ENCODE measurements at regions not wholly inside any gene's neighbourhood (a gene's known extent, or its start where the extent isn't known, plus 50 kb on each side); places are given as distances from the start of the nearest gene placed in this dataset.

DNA sequence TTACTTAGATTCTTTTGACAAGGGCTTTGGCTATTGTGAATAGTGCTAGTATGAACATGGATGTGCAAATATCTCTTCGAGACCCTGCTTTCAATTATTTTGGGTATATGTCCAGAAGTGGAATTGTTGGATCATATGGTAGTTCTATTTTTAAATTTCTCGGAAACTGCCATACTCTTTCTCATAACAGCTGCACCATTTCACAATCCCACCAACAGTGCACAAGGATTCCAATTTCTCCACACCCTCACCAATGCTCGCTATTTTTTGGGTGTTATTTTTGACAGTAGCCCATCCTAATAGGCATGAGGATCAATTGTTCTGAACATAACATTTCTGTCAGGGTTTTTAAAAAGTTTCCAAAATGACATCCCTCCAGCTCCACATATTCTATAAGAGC, 69.2 kb upstream of the ESR1 start:
- no peaks in the 10 kb centered on the region for H3K27me3 Mint-ChIP-seq
- H3K4me1 ChIP-seq (ENCODE audit: control insufficient read depth in 1 of 2, extremely low read depth in 1 of 2, insufficient read depth in 2 of 2, low read length in 2 of 2): no peaks in the 10 kb centered on the region
- H3K27me3 ChIP-seq (replicated peaks in 1 of 2; ENCODE audit: control insufficient read depth in 2 of 2, extremely low read depth in 1 of 2, insufficient read depth in 2 of 2, low read length in 1 of 2): no peaks in the 10 kb centered on the region
- H3K4me1 Mint-ChIP-seq: no peaks in the 10 kb centered on the region
- no peak overlapping the region for H3K4me3 ChIP-seq (ENCODE audit: control insufficient read depth in 1 of 2, extremely low read depth in 1 of 2, low read length in 1 of 2)
- H3K36me3 Mint-ChIP-seq: no peaks in the 10 kb centered on the region
- ChIA-PET CTCF (interaction anchor here in 1 of 2 donors (0.6 kb wide), 2 partner anchors 551 to 642 kb away, joined by 3 to 4 read pairs; no protein-coding TSS in a partner anchor), POLR2A (no interaction called here)
- H3K36me3 ChIP-seq (ENCODE audit: control insufficient read depth in 2 of 2, extremely low read depth in 1 of 2, insufficient read depth in 1 of 2, low read length in 1 of 2): no peaks in the 10 kb centered on the region
- no peaks in the 10 kb centered on the region for H3K9me3 Mint-ChIP-seq
- no peak overlapping the region for H3K4me3 Mint-ChIP-seq
- 100% methylated on average over 1 of the region's 3 CpGs for WGBS (ENCODE audit: insufficient coverage)
- no peak for ATAC-seq (replicated peaks in 1 of 4)
- H3K27ac ChIP-seq (ENCODE audit: low read length): no peak overlapping the region
- H3K27ac Mint-ChIP-seq: no peak overlapping the region
- no peaks in the 10 kb centered on the region for H3K9me3 ChIP-seq
- no peak for DNase-seq

DNA sequence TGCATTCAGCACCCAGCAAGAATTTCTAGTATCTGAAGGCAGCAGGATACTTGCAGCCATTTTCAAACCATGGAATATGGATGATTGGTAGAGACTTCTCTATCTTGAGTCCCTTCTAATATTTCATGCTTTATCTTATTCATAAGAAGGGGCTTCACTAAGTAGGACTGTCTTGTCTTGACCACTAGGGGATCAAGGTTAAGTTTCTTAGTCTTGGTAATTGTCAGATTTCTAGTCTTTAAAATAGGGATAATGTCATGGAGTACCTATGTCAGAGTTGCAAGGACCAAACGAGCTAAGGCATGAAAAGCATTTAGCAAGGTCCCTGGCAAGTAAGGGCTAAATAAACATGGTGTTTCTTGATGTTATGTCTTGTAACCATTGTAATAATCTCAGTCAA, 68.5 kb upstream of the ESR1 start:
- Mint-ChIP-seq H3K4me1 (no peaks in the 10 kb centered on the region), H3K4me3 (no peak overlapping the region), H3K9me3 (no peaks in the 10 kb centered on the region), H3K36me3 (no peaks in the 10 kb centered on the region), H3K27ac (no peak overlapping the region), H3K27me3 (no peaks in the 10 kb centered on the region)
- Histone ChIP-seq H3K27ac (ENCODE audit: low read length) (no peak overlapping the region), H3K36me3 (ENCODE audit: control insufficient read depth in 2 of 2, extremely low read depth in 1 of 2, insufficient read depth in 1 of 2, low read length in 1 of 2) (no peaks in the 10 kb centered on the region), H3K27me3 (replicated peaks in 1 of 2; ENCODE audit: control insufficient read depth in 2 of 2, extremely low read depth in 1 of 2, insufficient read depth in 2 of 2, low read length in 1 of 2) (no peaks in the 10 kb centered on the region), H3K4me1 (ENCODE audit: control insufficient read depth in 1 of 2, extremely low read depth in 1 of 2, insufficient read depth in 2 of 2, low read length in 2 of 2) (no peaks in the 10 kb centered on the region), H3K4me3 (ENCODE audit: control insufficient read depth in 1 of 2, extremely low read depth in 1 of 2, low read length in 1 of 2) (no peak overlapping the region), H3K9me3 (no peaks in the 10 kb centered on the region)
- no peak for ATAC-seq (replicated peaks in 1 of 4)
- DNase-seq: no peak
- CTCF ChIA-PET: interaction anchor here in 1 of 2 donors (0.6 kb wide), 1 partner anchor 551 kb away, joined by 4 read pairs; no protein-coding TSS in a partner anchor
- WGBS (ENCODE audit: insufficient coverage): no CpG with 5 or more reads among the region's 1 CpG
- POLR2A ChIA-PET: no interaction called here

DNA sequence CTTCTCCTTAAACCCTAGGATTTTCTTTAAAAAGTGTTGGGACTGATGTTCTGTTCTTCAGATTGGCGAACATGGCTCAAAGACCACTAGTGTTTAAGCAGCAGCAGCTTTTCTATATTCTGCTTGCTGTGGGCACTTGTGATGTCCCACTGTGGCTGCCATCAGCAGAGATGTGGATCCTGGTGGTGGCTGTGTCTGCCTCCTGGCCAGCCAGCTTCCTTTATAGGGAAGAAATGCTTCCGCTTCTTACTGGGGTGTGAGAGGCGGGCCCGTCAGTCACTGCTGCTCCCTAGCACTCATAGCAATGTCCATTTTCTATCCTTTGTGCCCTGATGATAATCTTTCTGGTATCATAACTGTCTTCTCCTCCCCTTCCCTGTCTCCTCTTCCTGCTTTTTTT, 66.7 kb upstream of the ESR1 start:
- Histone ChIP-seq H3K9me3 (no peaks in the 10 kb centered on the region), H3K27ac (ENCODE audit: low read length) (no peak overlapping the region), H3K4me1 (ENCODE audit: control insufficient read depth in 1 of 2, extremely low read depth in 1 of 2, insufficient read depth in 2 of 2, low read length in 2 of 2) (no peaks in the 10 kb centered on the region), H3K4me3 (ENCODE audit: control insufficient read depth in 1 of 2, extremely low read depth in 1 of 2, low read length in 1 of 2) (no peak overlapping the region), H3K36me3 (ENCODE audit: control insufficient read depth in 2 of 2, extremely low read depth in 1 of 2, insufficient read depth in 1 of 2, low read length in 1 of 2) (no peaks in the 10 kb centered on the region), H3K27me3 (replicated peaks in 1 of 2; ENCODE audit: control insufficient read depth in 2 of 2, extremely low read depth in 1 of 2, insufficient read depth in 2 of 2, low read length in 1 of 2) (no peaks in the 10 kb centered on the region)
- CTCF ChIA-PET: no interaction called here
- Mint-ChIP-seq H3K27ac (no peak overlapping the region), H3K4me3 (no peak overlapping the region), H3K4me1 (no peaks in the 10 kb centered on the region), H3K27me3 (no peaks in the 10 kb centered on the region), H3K9me3 (peaks cover 1 to 2% (median 1%) of the 10 kb centered on the region in 3 donors), H3K36me3 (peaks cover 2% of the 10 kb centered on the region)
- WGBS (ENCODE audit: insufficient coverage): 100% methylated on average over 3 of the region's 4 CpGs
- POLR2A ChIA-PET: interaction anchor here in 1 of 2 donors (0.7 kb wide), 1 partner anchor 9 kb away, joined by 6 read pairs; no protein-coding TSS in a partner anchor
- DNase-seq: no peak
- no peak for ATAC-seq (replicated peaks in 1 of 4)

DNA sequence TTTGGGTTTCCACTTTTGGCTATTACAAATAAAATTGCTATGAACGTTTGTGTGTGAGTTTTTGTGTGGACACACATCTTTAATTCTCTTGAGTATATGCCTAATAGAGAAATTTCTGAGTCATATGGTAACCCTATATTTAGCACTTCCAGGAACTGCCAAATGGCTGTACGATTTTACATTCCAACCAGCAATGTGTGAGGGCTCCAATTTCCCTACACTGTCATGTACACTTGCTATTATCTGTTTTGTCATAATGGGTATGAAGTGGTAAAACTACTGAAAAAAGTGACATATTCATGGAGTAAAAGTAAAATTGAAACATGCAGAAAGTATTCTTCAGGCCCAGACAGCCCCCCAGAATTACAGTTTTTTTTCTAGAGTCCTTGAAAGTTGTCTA, 59.6 kb upstream of the ESR1 start:
- Histone ChIP-seq H3K4me3 (ENCODE audit: control insufficient read depth in 1 of 2, extremely low read depth in 1 of 2, low read length in 1 of 2) (no peak overlapping the region), H3K27me3 (replicated peaks in 1 of 2; ENCODE audit: control insufficient read depth in 2 of 2, extremely low read depth in 1 of 2, insufficient read depth in 2 of 2, low read length in 1 of 2) (no peaks in the 10 kb centered on the region), H3K4me1 (ENCODE audit: control insufficient read depth in 1 of 2, extremely low read depth in 1 of 2, insufficient read depth in 2 of 2, low read length in 2 of 2) (no peaks in the 10 kb centered on the region), H3K36me3 (ENCODE audit: control insufficient read depth in 2 of 2, extremely low read depth in 1 of 2, insufficient read depth in 1 of 2, low read length in 1 of 2) (no peaks in the 10 kb centered on the region), H3K27ac (ENCODE audit: low read length) (no peak overlapping the region), H3K9me3 (no peaks in the 10 kb centered on the region)
- H3K9me3 Mint-ChIP-seq: peaks cover 3 to 6% (median 4%) of the 10 kb centered on the region in 3 donors
- H3K4me1 Mint-ChIP-seq: no peaks in the 10 kb centered on the region
- no peak overlapping the region for H3K4me3 Mint-ChIP-seq
- WGBS (ENCODE audit: insufficient coverage): no CpG with 5 or more reads among the region's 2 CpGs
- no peak overlapping the region for H3K27ac Mint-ChIP-seq
- ChIA-PET POLR2A (no interaction called here), CTCF (no interaction called here)
- no peaks in the 10 kb centered on the region for H3K27me3 Mint-ChIP-seq
- no peak for ATAC-seq (replicated peaks in 1 of 4)
- peaks cover 6% of the 10 kb centered on the region for H3K36me3 Mint-ChIP-seq
- no peak for DNase-seq

DNA sequence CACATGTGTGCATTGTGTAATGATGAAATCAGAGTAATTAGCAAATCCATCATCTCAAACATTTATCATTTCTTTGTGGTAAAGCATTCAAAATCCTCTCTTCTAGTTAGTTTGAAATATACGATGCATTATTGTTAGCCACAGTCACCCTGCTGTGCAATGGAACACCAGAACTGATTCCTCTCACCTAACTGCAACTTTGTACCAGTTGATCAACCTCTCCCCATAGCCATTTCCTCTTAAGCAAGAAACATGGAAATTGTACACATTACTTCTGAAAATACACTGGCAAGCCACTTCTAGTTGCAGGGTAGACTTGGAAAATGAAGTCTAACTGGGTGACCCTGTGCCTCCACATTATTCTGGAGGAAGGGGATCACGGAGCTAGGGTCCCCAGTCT, 58.1 kb upstream of the ESR1 start:
- no peaks in the 10 kb centered on the region for H3K4me1 Mint-ChIP-seq
- Histone ChIP-seq H3K4me1 (ENCODE audit: control insufficient read depth in 1 of 2, extremely low read depth in 1 of 2, insufficient read depth in 2 of 2, low read length in 2 of 2) (no peaks in the 10 kb centered on the region), H3K36me3 (ENCODE audit: control insufficient read depth in 2 of 2, extremely low read depth in 1 of 2, insufficient read depth in 1 of 2, low read length in 1 of 2) (no peaks in the 10 kb centered on the region), H3K4me3 (ENCODE audit: control insufficient read depth in 1 of 2, extremely low read depth in 1 of 2, low read length in 1 of 2) (no peak overlapping the region), H3K27ac (ENCODE audit: low read length) (no peak overlapping the region), H3K9me3 (no peaks in the 10 kb centered on the region), H3K27me3 (replicated peaks in 1 of 2; ENCODE audit: control insufficient read depth in 2 of 2, extremely low read depth in 1 of 2, insufficient read depth in 2 of 2, low read length in 1 of 2) (no peaks in the 10 kb centered on the region)
- CTCF ChIA-PET: interaction anchor here (0.6 to 1.1 kb wide), 4 partner anchors 13 to 924 kb away, joined by 3 to 5 read pairs (median 3); no protein-coding TSS in a partner anchor
- no peak overlapping the region for H3K4me3 Mint-ChIP-seq
- no peak for ATAC-seq (replicated peaks in 1 of 4)
- peaks cover 6% of the 10 kb centered on the region for H3K36me3 Mint-ChIP-seq
- H3K9me3 Mint-ChIP-seq: peaks cover 3 to 6% (median 4%) of the 10 kb centered on the region in 3 donors
- no CpG with 5 or more reads among the region's 2 CpGs for WGBS (ENCODE audit: insufficient coverage)
- H3K27me3 Mint-ChIP-seq: no peaks in the 10 kb centered on the region
- POLR2A ChIA-PET: interaction anchor here in 1 of 2 donors (0.7 kb wide), 1 partner anchor 1700 kb away, joined by 3 read pairs; no protein-coding TSS in a partner anchor
- no peak overlapping the region for H3K27ac Mint-ChIP-seq
- DNase-seq: no peak

DNA sequence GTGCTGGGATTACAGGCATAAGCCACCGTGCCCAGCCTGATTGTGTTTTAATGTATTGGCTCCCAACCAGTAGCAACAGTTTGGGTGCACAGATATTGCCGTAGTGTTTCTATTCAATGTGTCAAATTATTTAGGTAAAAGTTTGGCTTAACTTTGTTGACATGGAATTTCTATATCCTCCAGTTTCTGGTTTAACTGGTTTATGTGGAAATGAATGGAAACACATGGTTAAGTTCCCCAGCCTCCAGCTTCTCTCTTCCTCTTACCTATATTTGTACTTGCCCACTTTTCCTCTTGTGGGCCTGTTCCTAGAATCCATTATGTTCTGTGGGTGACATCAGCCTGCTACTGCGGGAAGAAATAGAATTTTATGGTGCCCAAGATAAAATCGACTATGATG, 53.9 kb upstream of the ESR1 start:
- H3K27ac ChIP-seq (ENCODE audit: low read length): no peak overlapping the region
- H3K27ac Mint-ChIP-seq: no peak overlapping the region
- peaks cover 0 to 3% (median 0%) of the 10 kb centered on the region in 3 donors for H3K9me3 Mint-ChIP-seq
- 100% methylated on average over 2 of the region's 4 CpGs for WGBS (ENCODE audit: insufficient coverage)
- no peaks in the 10 kb centered on the region for H3K36me3 ChIP-seq (ENCODE audit: control insufficient read depth in 2 of 2, extremely low read depth in 1 of 2, insufficient read depth in 1 of 2, low read length in 1 of 2)
- peaks cover 2 to 6% of the 10 kb centered on the region in 2 experiments for H3K4me1 ChIP-seq (ENCODE audit: control insufficient read depth in 1 of 2, extremely low read depth in 1 of 2, insufficient read depth in 2 of 2, low read length in 2 of 2)
- POLR2A ChIA-PET: no interaction called here
- H3K36me3 Mint-ChIP-seq: peaks cover 8% of the 10 kb centered on the region
- CTCF ChIA-PET: no interaction called here
- no peaks in the 10 kb centered on the region for H3K27me3 ChIP-seq (replicated peaks in 1 of 2; ENCODE audit: control insufficient read depth in 2 of 2, extremely low read depth in 1 of 2, insufficient read depth in 2 of 2, low read length in 1 of 2)
- H3K27me3 Mint-ChIP-seq: no peaks in the 10 kb centered on the region
- no peaks in the 10 kb centered on the region for H3K9me3 ChIP-seq
- no peak overlapping the region for H3K4me3 ChIP-seq (ENCODE audit: control insufficient read depth in 1 of 2, extremely low read depth in 1 of 2, low read length in 1 of 2)
- H3K4me1 Mint-ChIP-seq: peaks cover 14 to 27% (median 25%) of the 10 kb centered on the region in 3 donors
- ATAC-seq (replicated peaks in 1 of 4): no peak
- no peak for DNase-seq
- no peak overlapping the region for H3K4me3 Mint-ChIP-seq

Data from T-cell (primary cell).